ENCODE measurements at regions not wholly inside any gene's neighbourhood (a gene's known extent, or its start where the extent isn't known, plus 50 kb on each side); places are given as distances from the start of the nearest gene placed in this dataset.

GRCh38 chr2:185891403-185891802 lies 152.8 kb downstream of the FSIP2 start:
- ChIA-PET CTCF (interaction anchor here (0.7 to 1.0 kb wide), 2 partner anchors 15 to 640 kb away, joined by 3 read pairs; no protein-coding TSS in a partner anchor), POLR2A (no interaction called here)
- no peak overlapping the region for H3K27ac ChIP-seq (ENCODE audit: low read length in 2 of 2)
- Mint-ChIP-seq H3K4me3 (no peak overlapping the region), H3K4me1 (no peaks in the 10 kb centered on the region), H3K9me3 (ENCODE audit: insufficient read depth) (no peaks in the 10 kb centered on the region), H3K27me3 (no peaks in the 10 kb centered on the region), H3K27ac (no peak overlapping the region)
- H3K4me3 ChIP-seq (ENCODE audit: control extremely low read depth in 1 of 5, extremely low read depth in 1 of 5, insufficient read depth in 1 of 5, low read depth in 2 of 5, low read length in 4 of 5) = no peak overlapping the region
- TF ChIP-seq EZH2 (IDR thresholded peaks at IDR 0.05; ENCODE audit: borderline replicate concordance, insufficient read depth, low read depth, low read length, poor library complexity, severe bottlenecking) (no peak), CTCF (IDR thresholded peaks at IDR 0.05) (no peak)
- H3K4me1 ChIP-seq (ENCODE audit: control insufficient read depth in 2 of 2, insufficient read depth in 2 of 2, low read length in 2 of 2) = no peaks in the 10 kb centered on the region
- H3K9me3 ChIP-seq (ENCODE audit: control extremely low read depth in 1 of 3, control insufficient read depth in 2 of 3, insufficient read depth in 1 of 3, low read length in 2 of 3) = peaks cover 0 to 2% (median 0%) of the 10 kb centered on the region in 3 donors
- H3K9ac ChIP-seq (ENCODE audit: low read length) = no peak overlapping the region
- H2AFZ ChIP-seq (ENCODE audit: insufficient read depth, low read depth, low read length, poor library complexity, severe bottlenecking) = no peak overlapping the region
- H3K4me2 ChIP-seq (replicated peaks; ENCODE audit: low read depth, low read length, poor library complexity, severe bottlenecking) = no peak overlapping the region
- intact Hi-C loops (cut with micrococcal nuclease) = no loop called here
- DNase-seq (no peak), ATAC-seq (ENCODE audit: low read depth) (no peak)
- H4K20me1 ChIP-seq (ENCODE audit: control insufficient read depth, insufficient read depth, low read length, poor library complexity, severe bottlenecking) = no peaks in the 10 kb centered on the region
- H3K36me3 ChIP-seq (replicated peaks in 1 of 2; ENCODE audit: control extremely low read depth in 1 of 2, control insufficient read depth in 1 of 2, extremely low read depth in 1 of 2, insufficient read depth in 2 of 2, low read length in 1 of 2) = no peaks in the 10 kb centered on the region
- H3K79me2 ChIP-seq (ENCODE audit: control insufficient read depth, insufficient read depth, low read length) = no peaks in the 10 kb centered on the region
- H3K27me3 ChIP-seq (replicated peaks in 1 of 4; ENCODE audit: control extremely low read depth in 1 of 4, control insufficient read depth in 3 of 4, insufficient read depth in 4 of 4, low read length in 3 of 4) = no peaks in the 10 kb centered on the region

- Mint-ChIP-seq H3K9me3 (ENCODE audit: insufficient read depth) (no peaks in the 10 kb centered on the region), H3K27ac (no peak overlapping the region), H3K4me1 (no peaks in the 10 kb centered on the region), H3K4me3 (no peak overlapping the region), H3K27me3 (no peaks in the 10 kb centered on the region)
- intact Hi-C loops (cut with micrococcal nuclease) = no loop called here
- no peak overlapping the region for H2AFZ ChIP-seq (ENCODE audit: insufficient read depth, low read depth, low read length, poor library complexity, severe bottlenecking)
- H3K4me3 ChIP-seq (ENCODE audit: control extremely low read depth in 1 of 5, extremely low read depth in 1 of 5, insufficient read depth in 1 of 5, low read depth in 2 of 5, low read length in 4 of 5) = no peak overlapping the region
- no CpG with 5 or more reads among the region's 2 CpGs for WGBS (ENCODE audit: insufficient coverage)
- no peak for ATAC-seq (ENCODE audit: low read depth)
- no peak for DNase-seq
- H3K9me3 ChIP-seq (ENCODE audit: control extremely low read depth in 1 of 3, control insufficient read depth in 2 of 3, insufficient read depth in 1 of 3, low read length in 2 of 3) = peaks cover 0 to 2% (median 0%) of the 10 kb centered on the region in 3 donors
- H3K27me3 ChIP-seq (replicated peaks in 1 of 4; ENCODE audit: control extremely low read depth in 1 of 4, control insufficient read depth in 3 of 4, insufficient read depth in 4 of 4, low read length in 3 of 4) = no peaks in the 10 kb centered on the region
- no peak overlapping the region for H3K27ac ChIP-seq (ENCODE audit: low read length in 2 of 2)
- no peak overlapping the region for H3K9ac ChIP-seq (ENCODE audit: low read length)
- H3K79me2 ChIP-seq (ENCODE audit: control insufficient read depth, insufficient read depth, low read length) = no peaks in the 10 kb centered on the region
- H3K4me1 ChIP-seq (ENCODE audit: control insufficient read depth in 2 of 2, insufficient read depth in 2 of 2, low read length in 2 of 2) = no peaks in the 10 kb centered on the region
- ChIA-PET CTCF (interaction anchor here (0.7 to 1.0 kb wide), 2 partner anchors 16 to 640 kb away, joined by 3 read pairs; no protein-coding TSS in a partner anchor), POLR2A (no interaction called here)
- TF ChIP-seq CTCF (IDR thresholded peaks at IDR 0.05) = no peak
- TF ChIP-seq EZH2 (IDR thresholded peaks at IDR 0.05; ENCODE audit: borderline replicate concordance, insufficient read depth, low read depth, low read length, poor library complexity, severe bottlenecking) = no peak
- no peaks in the 10 kb centered on the region for H3K36me3 ChIP-seq (replicated peaks in 1 of 2; ENCODE audit: control extremely low read depth in 1 of 2, control insufficient read depth in 1 of 2, extremely low read depth in 1 of 2, insufficient read depth in 2 of 2, low read length in 1 of 2)
- H3K4me2 ChIP-seq (replicated peaks; ENCODE audit: low read depth, low read length, poor library complexity, severe bottlenecking) = no peak overlapping the region
- H4K20me1 ChIP-seq (ENCODE audit: control insufficient read depth, insufficient read depth, low read length, poor library complexity, severe bottlenecking) = no peaks in the 10 kb centered on the region
Observed at GRCh38 chr2:185891804-185892411, 153.3 kb downstream of the FSIP2 start.
